ENCODE measurements at regions not wholly inside any gene's neighbourhood (a gene's known extent, or its start where the extent isn't known, plus 50 kb on each side); places are given as distances from the start of the nearest gene placed in this dataset.

DNA sequence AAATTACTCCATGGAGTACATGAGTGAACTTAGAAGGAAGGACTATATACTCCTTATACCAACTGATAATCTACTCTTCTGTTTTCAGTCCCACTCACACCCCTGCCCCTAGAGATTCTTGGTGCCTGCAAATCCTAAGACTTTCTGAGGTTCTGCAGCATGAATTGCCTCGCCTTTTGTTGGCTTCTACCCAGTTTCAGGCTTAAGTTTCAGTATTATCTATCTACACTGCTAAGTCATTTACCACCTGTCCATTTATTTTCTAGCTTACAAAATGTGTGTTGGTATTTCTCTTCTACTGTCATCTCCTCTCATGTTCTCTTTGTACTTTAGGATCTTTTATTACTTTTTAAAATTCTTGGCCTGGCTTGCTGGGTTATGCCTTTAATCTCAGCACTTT is 94.4 kb upstream of the AMOT start:
- TF ChIP-seq ZNF274 (IDR thresholded peaks at IDR 0.05; ENCODE audit: low read depth, low read length) (no peak), YY1 (IDR thresholded peaks at IDR 0.05; ENCODE audit: insufficient read depth, insufficient read length) (no peak)
